RWPE1 (cell line): ENCODE measurements at regions not wholly inside any gene's neighbourhood (a gene's known extent, or its start where the extent isn't known, plus 50 kb on each side); places are given as distances from the start of the nearest gene placed in this dataset.

Experiments
- CTCF ChIA-PET: fragments of 350-600 bp; sonication (Branson Sonifier 250); formaldehyde crosslinking; extraction: SDS; loops from one replicate; lab custom pipeline; 2021; lab: Yijun Ruan, JAX
- POLR2A ChIA-PET: fragments of 400-600 bp; formaldehyde crosslinking; extraction: SDS; loops from one replicate; lab custom pipeline; 2020; ENCODE audit warnings: antibody characterized with exemption; ENCODE audit not compliant: low non-redundant PET; lab: Yijun Ruan, JAX
- DNase-seq: peaks from one replicate; pipeline ENCODE4 v3.0.0; 2012; ENCODE audit warnings: low spot score
- H3K27ac ChIP-seq: fragments of 450-650 bp; 2 replicates; pipeline ENCODE4 v1.5.1; 2017
- TF ChIP-seq, protein P1 (sequence below): fragments of 450-650 bp; conservative IDR thresholded peaks from 2 replicates; pipeline ENCODE4 v1.5.1; 2017; ENCODE audit warnings: low read depth, mild to moderate bottlenecking

DNA sequence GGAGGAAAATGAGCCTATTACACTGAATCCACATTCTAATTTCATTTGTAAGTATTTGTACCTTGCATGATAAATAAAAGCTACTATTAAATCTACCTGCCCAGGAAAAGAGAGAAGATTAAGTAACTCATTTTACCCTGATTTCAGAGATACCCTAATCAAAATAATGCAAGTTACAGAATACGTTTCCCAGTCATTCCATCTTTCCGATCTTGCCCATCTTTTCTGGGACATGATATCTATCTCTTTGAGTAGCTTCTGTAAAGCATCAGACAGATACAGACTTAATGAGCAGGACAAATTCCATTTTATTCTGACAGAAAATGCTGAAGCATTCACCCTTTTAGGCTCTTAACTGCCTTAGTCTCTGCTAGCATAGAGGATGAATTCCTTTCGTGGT is 56.6 kb downstream of the SPRY2 start:
- DNase-seq, result no peak
- TF ChIP-seq, protein P1, sequence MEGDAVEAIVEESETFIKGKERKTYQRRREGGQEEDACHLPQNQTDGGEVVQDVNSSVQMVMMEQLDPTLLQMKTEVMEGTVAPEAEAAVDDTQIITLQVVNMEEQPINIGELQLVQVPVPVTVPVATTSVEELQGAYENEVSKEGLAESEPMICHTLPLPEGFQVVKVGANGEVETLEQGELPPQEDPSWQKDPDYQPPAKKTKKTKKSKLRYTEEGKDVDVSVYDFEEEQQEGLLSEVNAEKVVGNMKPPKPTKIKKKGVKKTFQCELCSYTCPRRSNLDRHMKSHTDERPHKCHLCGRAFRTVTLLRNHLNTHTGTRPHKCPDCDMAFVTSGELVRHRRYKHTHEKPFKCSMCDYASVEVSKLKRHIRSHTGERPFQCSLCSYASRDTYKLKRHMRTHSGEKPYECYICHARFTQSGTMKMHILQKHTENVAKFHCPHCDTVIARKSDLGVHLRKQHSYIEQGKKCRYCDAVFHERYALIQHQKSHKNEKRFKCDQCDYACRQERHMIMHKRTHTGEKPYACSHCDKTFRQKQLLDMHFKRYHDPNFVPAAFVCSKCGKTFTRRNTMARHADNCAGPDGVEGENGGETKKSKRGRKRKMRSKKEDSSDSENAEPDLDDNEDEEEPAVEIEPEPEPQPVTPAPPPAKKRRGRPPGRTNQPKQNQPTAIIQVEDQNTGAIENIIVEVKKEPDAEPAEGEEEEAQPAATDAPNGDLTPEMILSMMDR, result no peak
- H3K27ac ChIP-seq, result no peak overlapping the region
- CTCF ChIA-PET, result no interaction called here
- POLR2A ChIA-PET, result no interaction called here

DNA sequence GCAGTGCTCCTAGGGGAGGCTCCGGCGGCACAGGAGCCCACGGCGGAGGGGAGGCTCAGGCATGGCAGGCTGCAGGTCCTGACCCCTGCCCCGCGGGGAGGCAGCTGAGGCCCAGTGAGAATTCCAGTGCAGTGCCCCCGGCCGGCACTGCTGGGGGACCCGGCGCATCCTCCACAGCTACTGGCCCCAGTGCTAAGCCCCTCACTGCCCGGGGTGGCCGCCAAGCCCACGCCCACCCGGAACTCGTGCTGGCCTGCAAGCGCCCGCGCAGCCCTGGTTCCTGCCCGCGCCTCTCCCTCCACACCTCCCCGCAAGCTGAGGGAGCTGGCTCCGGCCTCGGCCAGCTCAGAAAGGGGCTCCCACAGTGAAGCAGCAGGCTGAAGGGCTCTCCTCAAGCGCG is 62.2 kb downstream of the SPRY2 start:
- no peak overlapping the region for H3K27ac ChIP-seq
- ChIA-PET POLR2A (no interaction called here), CTCF (no interaction called here)
- no peak for DNase-seq
- TF ChIP-seq, protein P1, result no peak

DNA sequence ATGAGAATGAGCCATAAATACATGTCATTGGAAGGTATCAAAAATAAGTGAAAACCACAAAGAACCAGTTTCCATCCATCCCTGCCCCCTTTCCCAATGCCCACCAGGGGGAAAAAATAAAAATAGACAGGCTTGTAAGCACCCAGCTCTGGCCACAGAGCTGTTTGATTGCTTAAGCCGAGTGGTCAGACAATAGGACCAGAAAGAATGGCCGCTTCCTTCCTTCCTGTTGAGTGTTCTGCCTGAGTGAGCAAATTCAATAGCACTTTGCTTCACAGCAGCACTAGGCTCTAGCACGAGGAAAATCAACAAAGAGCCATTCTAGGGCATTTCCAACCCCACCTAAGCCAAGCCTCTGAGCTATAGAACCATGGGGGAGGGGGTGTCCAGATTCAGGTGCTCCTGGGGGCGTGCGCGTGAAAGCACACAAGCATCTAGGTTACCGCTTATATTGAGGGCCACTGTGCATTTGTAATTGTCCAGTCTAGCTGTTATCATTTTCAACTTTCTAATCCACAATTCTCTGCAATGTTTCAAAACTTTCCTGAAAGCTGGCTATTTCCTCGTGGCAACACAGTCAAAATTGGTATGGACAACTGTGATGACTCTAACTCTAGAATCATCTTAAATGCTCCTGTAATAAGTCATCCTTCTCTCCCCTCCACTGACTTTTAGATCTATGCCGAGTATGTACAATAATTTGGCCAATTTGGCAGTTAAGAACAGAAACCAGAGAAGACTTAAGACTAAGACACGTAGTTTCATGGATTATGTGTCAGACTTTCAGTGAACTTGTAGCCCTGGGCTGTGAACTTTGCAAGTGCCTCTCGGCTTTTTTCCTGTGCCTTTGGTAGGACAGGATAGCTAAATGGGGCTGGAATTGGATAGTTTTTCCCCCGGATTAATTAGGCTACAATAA is 64.3 kb downstream of the SPRY2 start:
- POLR2A ChIA-PET, result no interaction called here
- TF ChIP-seq, protein P1, result no peak
- no peak overlapping the region for H3K27ac ChIP-seq
- CTCF ChIA-PET, result interaction anchor here (0.6 kb wide), 1 partner anchor 11 kb away, joined by 3 read pairs; no protein-coding TSS in a partner anchor
- no peak for DNase-seq

DNA sequence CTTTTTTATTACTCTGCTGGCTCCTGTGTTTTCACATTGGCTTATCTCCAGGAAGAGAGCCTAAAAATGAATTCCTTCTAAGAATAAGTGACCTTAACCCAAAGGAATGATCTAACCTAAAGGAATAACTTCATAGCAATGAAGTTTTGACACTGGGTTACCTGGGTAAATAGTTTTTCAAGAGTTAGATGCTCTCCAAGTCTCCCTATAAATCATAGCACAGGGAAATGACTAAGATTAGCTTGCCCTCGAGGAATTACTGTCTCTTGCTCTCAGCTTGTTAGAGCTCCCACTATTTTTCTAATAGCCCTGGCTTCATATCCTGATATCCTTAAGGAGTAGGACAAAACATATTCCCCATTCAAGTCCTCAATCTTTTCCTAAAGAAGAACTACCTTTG is 66.3 kb downstream of the SPRY2 start:
- no peak overlapping the region for H3K27ac ChIP-seq
- TF ChIP-seq, protein P1, result no peak
- ChIA-PET CTCF (interaction anchor here (0.5 kb wide), 1 partner anchor 94 kb away, joined by 3 read pairs; no protein-coding TSS in a partner anchor), POLR2A (no interaction called here)
- peak; percentile 25 for DNase-seq

DNA sequence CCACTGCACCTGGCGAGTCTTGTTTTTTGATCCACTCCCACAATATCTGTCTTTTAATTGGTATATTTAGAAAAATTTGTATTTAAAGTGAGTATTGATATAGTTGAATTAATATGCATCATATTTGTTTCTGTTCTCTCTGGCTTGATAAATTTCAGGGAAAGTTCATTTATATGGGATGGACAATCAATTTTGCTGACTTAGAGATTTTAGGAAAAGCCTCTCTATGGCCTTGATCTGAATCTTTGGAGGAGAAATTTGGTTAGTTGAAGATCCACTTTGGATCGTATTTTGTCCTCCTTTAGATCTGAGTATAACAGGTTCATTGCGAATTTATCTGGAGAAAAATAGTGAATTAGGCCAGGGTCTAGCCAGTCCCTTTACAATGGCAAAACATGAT is 67.2 kb downstream of the SPRY2 start:
- no peak for DNase-seq
- H3K27ac ChIP-seq, result no peak overlapping the region
- CTCF ChIA-PET, result no interaction called here
- TF ChIP-seq, protein P1, result no peak
- POLR2A ChIA-PET, result no interaction called here

DNA sequence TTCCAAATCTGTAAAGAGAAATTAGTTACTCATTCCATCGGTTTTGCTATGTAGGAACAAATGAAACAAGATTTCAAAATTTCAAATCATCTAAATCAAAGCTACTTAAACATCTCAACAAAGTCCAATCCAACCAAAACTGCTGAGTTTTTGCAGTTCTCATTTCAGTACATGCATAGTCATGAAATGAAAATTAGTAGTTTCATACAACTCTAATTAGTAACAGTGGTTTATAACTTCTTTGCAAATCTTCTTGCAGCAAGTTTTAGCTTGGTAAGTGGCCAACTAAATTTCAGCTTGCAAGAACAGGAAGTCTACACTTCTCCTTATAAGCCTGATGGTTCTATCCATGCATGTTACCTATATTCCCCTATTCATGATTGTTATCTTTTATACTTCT is 75.6 kb downstream of the SPRY2 start:
- ChIA-PET CTCF (interaction anchor here (0.6 kb wide), 1 partner anchor 11 kb away, joined by 3 read pairs; no protein-coding TSS in a partner anchor), POLR2A (no interaction called here)
- H3K27ac ChIP-seq, result no peak overlapping the region
- no peak for DNase-seq
- TF ChIP-seq, protein P1, result no peak
